ENCODE measurements at regions not wholly inside any gene's neighbourhood (a gene's known extent, or its start where the extent isn't known, plus 50 kb on each side); places are given as distances from the start of the nearest gene placed in this dataset.

GRCh38 chr13:67619995-67620380, 389.9 kb upstream of the PCDH9 start:
- H3K9me3 Mint-ChIP-seq: no peaks in the 10 kb centered on the region
- H3K27ac Mint-ChIP-seq: no peak overlapping the region
- H3K4me1 Mint-ChIP-seq (ENCODE audit: unreplicated experiment): no peaks in the 10 kb centered on the region
- H3K4me3 Mint-ChIP-seq: no peak overlapping the region
- no peaks in the 10 kb centered on the region for H3K27me3 Mint-ChIP-seq
- no peak for DNase-seq (ENCODE audit: extremely low spot score, unreplicated experiment)
- H3K36me3 Mint-ChIP-seq: no peaks in the 10 kb centered on the region
- no peak for TF ChIP-seq CTCF (conservative IDR thresholded peaks at IDR 0.05)

- Mint-ChIP-seq H3K27ac (no peak overlapping the region), H3K9me3 (no peaks in the 10 kb centered on the region), H3K4me1 (ENCODE audit: unreplicated experiment) (no peaks in the 10 kb centered on the region), H3K27me3 (no peaks in the 10 kb centered on the region), H3K36me3 (no peaks in the 10 kb centered on the region), H3K4me3 (no peak overlapping the region)
- no peak for TF ChIP-seq CTCF (conservative IDR thresholded peaks at IDR 0.05)
- no peak for DNase-seq (ENCODE audit: extremely low spot score, unreplicated experiment)
These were observed 389.3 kb upstream of the PCDH9 start for GRCh38 chr13:67619351-67619994.

- H3K4me3 Mint-ChIP-seq: no peak overlapping the region
- no peak for TF ChIP-seq CTCF (conservative IDR thresholded peaks at IDR 0.05)
- no peaks in the 10 kb centered on the region for H3K36me3 Mint-ChIP-seq
- H3K27ac Mint-ChIP-seq: no peak overlapping the region
- H3K4me1 Mint-ChIP-seq (ENCODE audit: unreplicated experiment): no peaks in the 10 kb centered on the region
- no peaks in the 10 kb centered on the region for H3K27me3 Mint-ChIP-seq
- H3K9me3 Mint-ChIP-seq: no peaks in the 10 kb centered on the region
- DNase-seq (ENCODE audit: extremely low spot score, unreplicated experiment): no peak
These were observed 384.4 kb upstream of the PCDH9 start for GRCh38 chr13:67614579-67614978.

- no peak overlapping the region for H3K27ac Mint-ChIP-seq
- no peak for DNase-seq (ENCODE audit: extremely low spot score, unreplicated experiment)
- H3K4me3 Mint-ChIP-seq: no peak overlapping the region
- no peaks in the 10 kb centered on the region for H3K27me3 Mint-ChIP-seq
- TF ChIP-seq CTCF (conservative IDR thresholded peaks at IDR 0.05): no peak
- H3K4me1 Mint-ChIP-seq (ENCODE audit: unreplicated experiment): no peaks in the 10 kb centered on the region
- no peaks in the 10 kb centered on the region for H3K9me3 Mint-ChIP-seq
- no peaks in the 10 kb centered on the region for H3K36me3 Mint-ChIP-seq
These were observed 383.9 kb upstream of the PCDH9 start for GRCh38 chr13:67614013-67614412.

GRCh38 chr13:67588607-67589006, 358.5 kb upstream of the PCDH9 start:
- Mint-ChIP-seq H3K27me3 (no peaks in the 10 kb centered on the region), H3K4me1 (ENCODE audit: unreplicated experiment) (no peaks in the 10 kb centered on the region), H3K36me3 (peaks cover 4% of the 10 kb centered on the region), H3K27ac (no peak overlapping the region), H3K4me3 (no peak overlapping the region), H3K9me3 (peaks cover 5% of the 10 kb centered on the region)
- DNase-seq (ENCODE audit: extremely low spot score, unreplicated experiment): no peak
- TF ChIP-seq CTCF (conservative IDR thresholded peaks at IDR 0.05): no peak

- Mint-ChIP-seq H3K36me3 (no peaks in the 10 kb centered on the region), H3K27ac (no peak overlapping the region), H3K27me3 (no peaks in the 10 kb centered on the region), H3K4me3 (no peak overlapping the region), H3K4me1 (ENCODE audit: unreplicated experiment) (no peaks in the 10 kb centered on the region), H3K9me3 (no peaks in the 10 kb centered on the region)
- TF ChIP-seq CTCF (conservative IDR thresholded peaks at IDR 0.05): no peak
- no peak for DNase-seq (ENCODE audit: extremely low spot score, unreplicated experiment)
These were observed 347.2 kb upstream of the PCDH9 start for GRCh38 chr13:67577361-67577760.
